ENCODE measurements at regions not wholly inside any gene's neighbourhood (a gene's known extent, or its start where the extent isn't known, plus 50 kb on each side); places are given as distances from the start of the nearest gene placed in this dataset.

GRCh38 chr7:96636979-96637378 lies 72.7 kb downstream of the SEM1 start:
- no peak overlapping the region for H4K91ac ChIP-seq (ENCODE audit: insufficient read length, low read depth, low read length)
- H3K27me3 ChIP-seq (ENCODE audit: insufficient read depth, low read length), result no peaks in the 10 kb centered on the region
- H2AFZ ChIP-seq (ENCODE audit: low read length), result no peak overlapping the region
- WGBS (ENCODE audit: extremely low coverage, insufficient read length, low lambda C conversion rate), result no CpG with 5 or more reads among the region's 3 CpGs
- Mint-ChIP-seq H3K4me1 (no peaks in the 10 kb centered on the region), H3K36me3 (ENCODE audit: insufficient read depth in 1 of 3, low read depth in 3 of 3) (no peaks in the 10 kb centered on the region), H3K27me3 (ENCODE audit: low read depth) (peaks cover 2% of the 10 kb centered on the region; the same call in 1 of the 2 replicates), H3K9me3 (no peaks in the 10 kb centered on the region), H3K4me3 (no peak overlapping the region), H3K27ac (no peak overlapping the region)
- no peak overlapping the region for H3K4me2 ChIP-seq (ENCODE audit: insufficient read depth, insufficient read length, low read length)
- no peak overlapping the region for H2BK5ac ChIP-seq (ENCODE audit: insufficient read length, low read length)
- H3K18ac ChIP-seq (ENCODE audit: insufficient read length, low read depth, low read length), result no peak overlapping the region
- no peak overlapping the region for H3T11ph ChIP-seq (ENCODE audit: low read length)
- no peak overlapping the region for H3K14ac ChIP-seq (ENCODE audit: insufficient read depth, low read length)
- H2AK5ac ChIP-seq (ENCODE audit: insufficient read length, low read length), result no peak overlapping the region
- H3K4me1 ChIP-seq (ENCODE audit: insufficient read depth, low read length), result no peaks in the 10 kb centered on the region
- H3K79me2 ChIP-seq (ENCODE audit: insufficient read depth, low read length), result no peaks in the 10 kb centered on the region
- H3K23ac ChIP-seq (ENCODE audit: insufficient read length, low read depth, low read length), result no peak overlapping the region
- H3K9me3 ChIP-seq (ENCODE audit: control insufficient read depth, low read depth, low read length), result no peaks in the 10 kb centered on the region
- no peaks in the 10 kb centered on the region for H3K23me2 ChIP-seq (ENCODE audit: insufficient read length, low read depth, low read length, poor library complexity, severe bottlenecking)
- no peak overlapping the region for H2BK12ac ChIP-seq (ENCODE audit: insufficient read length, low read depth, low read length)
- H2BK15ac ChIP-seq (ENCODE audit: low read depth, low read length), result no peak overlapping the region
- no peak overlapping the region for H3K27ac ChIP-seq (ENCODE audit: insufficient read length, low read depth, low read length)
- H4K20me1 ChIP-seq (ENCODE audit: control insufficient read depth, insufficient read depth, insufficient read length), result no peaks in the 10 kb centered on the region
- H4K8ac ChIP-seq (replicated peaks; ENCODE audit: insufficient read length, low read depth, low read length), result no peak overlapping the region
- no peak for DNase-seq
- H4K5ac ChIP-seq (ENCODE audit: insufficient read length, low read depth, low read length), result no peak overlapping the region
- no peaks in the 10 kb centered on the region for H3K79me1 ChIP-seq (ENCODE audit: insufficient read depth, low read depth, low read length, poor library complexity, severe bottlenecking)
- no peak overlapping the region for H2BK20ac ChIP-seq (ENCODE audit: low read depth, low read length, poor library complexity, severe bottlenecking)
- H3K4ac ChIP-seq (ENCODE audit: low read depth, low read length), result no peak overlapping the region
- no peak overlapping the region for H3K56ac ChIP-seq (ENCODE audit: insufficient read length, low read depth, low read length)
- no peak overlapping the region for H3K9ac ChIP-seq (ENCODE audit: extremely low read depth, insufficient read length, low read length)
- TF ChIP-seq CTCF (conservative IDR thresholded peaks at IDR 0.05), result no peak
- no peak overlapping the region for H2BK120ac ChIP-seq (ENCODE audit: low read depth, low read length, poor library complexity, severe bottlenecking)
